Erythroblast (primary cell): ENCODE measurements at regions not wholly inside any gene's neighbourhood (a gene's known extent, or its start where the extent isn't known, plus 50 kb on each side); places are given as distances from the start of the nearest gene placed in this dataset.
A peak's percentile ranks its signal among the peaks of the same experiment; 100 is the strongest.

Source experiments
- DNase-seq, 2 experiments: peaks; one replicate each; lab custom pipeline; 2025; lab: John Stamatoyannopoulos, UW
- GATA1 ChIP-seq: IDR thresholded peaks from 2 replicates; pipeline ENCODE4 v1.6.1; 2011; ENCODE audit warnings: low read depth, mild to moderate bottlenecking, control low read depth, low read length, moderate library complexity
- POLR2A ChIP-seq: IDR thresholded peaks from 2 replicates; pipeline ENCODE4 v1.6.1; 2011; ENCODE audit warnings: mild to moderate bottlenecking, low read length

DNA sequence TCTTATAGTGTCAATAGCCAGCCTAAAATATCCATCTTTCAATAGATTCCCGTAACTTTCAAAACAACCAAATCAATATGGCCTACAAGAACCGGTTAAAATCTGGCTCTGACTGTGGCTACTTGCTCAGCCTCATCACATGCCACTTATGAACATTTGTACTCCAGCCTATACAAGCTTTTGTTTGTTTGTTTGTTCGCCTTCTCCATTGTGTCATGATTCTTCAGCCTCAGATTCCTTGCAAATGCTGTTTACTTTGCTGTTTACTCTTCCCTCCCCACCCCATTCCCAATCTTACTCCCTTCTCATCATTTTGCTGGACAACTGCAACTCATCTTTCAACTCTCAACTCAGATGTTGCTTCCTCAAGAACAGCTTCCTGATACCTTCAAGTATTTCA lies 161.2 kb downstream of the CAPZA3 start:
- no peak for DNase-seq
- no peak for TF ChIP-seq GATA1
- TF ChIP-seq POLR2A = no peak

DNA sequence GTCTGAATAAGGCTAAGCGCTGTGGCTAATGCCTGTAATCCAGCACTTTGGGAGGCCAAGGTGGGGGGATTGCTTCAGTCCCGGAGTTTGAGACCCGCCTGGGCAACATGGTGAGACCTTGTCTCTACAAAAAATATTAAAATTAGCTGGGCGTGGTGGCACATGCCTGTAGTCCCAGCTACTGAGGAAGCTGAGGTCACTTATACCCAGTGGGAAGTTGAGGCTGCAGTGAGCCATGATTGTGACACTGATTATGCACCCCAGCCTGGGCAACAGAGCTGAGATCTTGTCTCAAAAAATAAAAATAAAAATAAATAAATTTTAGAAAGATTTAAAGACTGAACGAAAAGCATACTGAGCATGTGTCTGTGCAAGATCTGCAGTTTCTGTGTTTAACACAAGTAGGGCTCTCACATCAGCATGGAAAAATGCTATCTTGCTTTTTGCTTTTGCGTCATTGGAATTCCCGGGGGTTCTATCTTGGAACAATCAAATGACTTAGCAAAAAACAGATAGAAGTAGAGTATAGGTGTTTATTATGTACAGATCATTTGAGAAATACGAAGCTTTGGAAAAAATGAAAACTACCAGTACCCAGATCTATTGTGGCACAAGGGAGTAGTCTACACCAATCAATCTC lies 161.9 kb downstream of the CAPZA3 start:
- TF ChIP-seq GATA1 = no peak
- no peak for DNase-seq

- TF ChIP-seq POLR2A (no peak), GATA1 (no peak)
Observed at GRCh38 chr12:18905134-18905533, 167.2 kb downstream of the CAPZA3 start.

DNA sequence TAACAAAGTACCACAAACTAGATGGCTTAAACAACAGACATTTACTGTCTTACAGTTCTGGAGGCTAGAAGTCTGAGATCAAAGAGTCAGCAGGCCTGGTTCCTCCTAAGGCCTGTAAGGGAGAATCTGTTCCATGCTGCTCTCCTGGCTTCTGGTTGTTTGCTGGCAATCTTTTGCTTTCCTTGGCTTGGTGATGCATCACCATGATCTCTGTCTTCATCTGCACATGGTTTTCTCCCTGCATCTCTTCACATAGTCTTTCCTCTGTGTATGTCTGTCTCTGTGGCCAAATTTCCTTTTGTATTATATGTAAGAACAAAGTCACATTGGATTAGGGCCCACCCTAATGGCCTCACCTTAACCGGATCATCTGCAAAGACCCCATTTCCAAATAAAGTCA lies 168.5 kb downstream of the CAPZA3 start:
- TF ChIP-seq POLR2A (no peak), GATA1 (no peak)
- no peak for DNase-seq

More at GRCh38 chr12:18905134-18905533, 167.2 kb downstream of the CAPZA3 start:
- DNase-seq = no peak

DNA sequence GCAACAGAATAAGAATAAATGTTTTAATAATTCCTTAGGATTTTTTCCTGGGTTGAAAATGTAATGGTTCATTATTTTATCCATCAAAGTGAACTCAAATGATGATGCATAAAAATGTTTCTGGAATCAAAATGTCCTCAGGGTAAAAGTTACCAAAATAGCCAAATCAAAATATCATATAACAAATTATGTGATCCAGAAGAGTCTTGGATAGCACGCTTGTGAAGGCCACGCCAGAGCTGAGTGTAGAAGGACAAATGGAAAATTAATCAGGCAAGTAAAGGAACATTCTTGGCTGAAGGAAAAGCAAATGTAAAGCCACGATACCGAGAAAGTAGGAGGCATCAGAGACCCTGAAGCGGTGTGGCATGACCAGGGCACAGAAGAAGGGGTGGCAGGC lies 169.2 kb downstream of the CAPZA3 start:
- TF ChIP-seq GATA1 (no peak), POLR2A (no peak)

GRCh38 chr12:18907728-18908127 lies 169.8 kb downstream of the CAPZA3 start:
- DNase-seq = no peak
- TF ChIP-seq POLR2A = no peak
- no peak for TF ChIP-seq GATA1

More for the DNA sequence above, 169.2 kb downstream of the CAPZA3 start:
- no peak for DNase-seq

DNA sequence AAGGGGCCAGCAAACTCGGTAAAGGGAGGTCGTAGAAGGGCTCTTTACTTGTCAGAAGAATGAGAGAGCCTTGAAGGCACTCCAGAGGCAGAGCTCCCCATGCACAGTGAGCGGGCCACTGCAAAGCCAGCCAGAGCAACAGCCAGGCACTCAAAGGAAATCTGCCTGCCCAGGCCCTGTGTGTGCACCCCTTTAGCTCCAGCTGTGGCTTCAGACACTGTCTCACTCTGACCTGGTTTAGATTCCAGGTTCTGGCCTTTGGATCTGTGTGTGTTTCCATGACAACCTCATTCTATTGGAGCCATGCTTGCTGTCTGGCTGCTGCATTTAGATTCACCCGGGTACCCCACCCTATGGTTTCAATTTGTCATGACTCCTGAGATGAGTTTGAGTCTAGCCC lies 170.3 kb downstream of the CAPZA3 start:
- TF ChIP-seq POLR2A (no peak), GATA1 (no peak)
- no peak for DNase-seq

- peak in 1 of 2 experiments; percentile 1 for DNase-seq
- TF ChIP-seq GATA1 (no peak), POLR2A (no peak)
Observed at GRCh38 chr12:18919871-18920511, 182.1 kb downstream of the CAPZA3 start.

- no peak for DNase-seq
- no peak for TF ChIP-seq GATA1
- no peak for TF ChIP-seq POLR2A
Observed at GRCh38 chr12:18922851-18923250, 184.9 kb downstream of the CAPZA3 start.

- TF ChIP-seq GATA1 (no peak), POLR2A (no peak)
- DNase-seq = no peak
Observed at GRCh38 chr12:18923721-18924120, 185.8 kb downstream of the CAPZA3 start.

GRCh38 chr12:18926188-18926587 lies 188.3 kb downstream of the CAPZA3 start:
- TF ChIP-seq GATA1 = no peak
- no peak for TF ChIP-seq POLR2A
- DNase-seq = no peak

DNA sequence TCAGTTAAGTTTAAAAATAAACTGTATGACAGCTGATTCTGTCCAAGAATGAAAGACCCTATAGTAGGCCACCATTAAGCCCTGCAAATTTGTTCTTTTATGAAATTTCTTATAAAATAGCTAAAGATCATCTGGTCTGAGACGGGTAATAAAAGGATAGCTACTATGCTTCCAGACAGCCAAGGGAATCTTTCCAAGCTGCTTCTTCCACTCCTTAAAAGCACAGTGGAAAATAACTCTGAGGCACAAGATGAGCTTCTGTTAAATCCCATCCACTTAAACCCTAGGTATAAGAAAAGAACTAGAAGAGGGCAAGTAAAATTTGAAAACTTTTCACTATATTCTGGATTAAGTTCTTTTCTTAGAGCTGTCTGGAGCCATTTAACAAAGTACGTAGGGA lies 194.3 kb downstream of the CAPZA3 start:
- no peak for DNase-seq
- no peak for TF ChIP-seq POLR2A
- TF ChIP-seq GATA1 = no peak

- TF ChIP-seq POLR2A (no peak), GATA1 (no peak)
- DNase-seq = no peak
Observed at GRCh38 chr12:18932715-18933114, 194.8 kb downstream of the CAPZA3 start.

- TF ChIP-seq GATA1 (no peak), POLR2A (no peak)
- no peak for DNase-seq
Observed at GRCh38 chr12:18935371-18935965, 194.1 kb upstream of the PLEKHA5 start.
